Type B pancreatic cell (in vitro differentiated cells): ENCODE measurements at regions not wholly inside any gene's neighbourhood (a gene's known extent, or its start where the extent isn't known, plus 50 kb on each side); places are given as distances from the start of the nearest gene placed in this dataset.
A peak's percentile ranks its signal among the peaks of the same experiment; 100 is the strongest.

Experiments
- DNase-seq: peaks from one replicate; pipeline ENCODE4 v3.0.0; 2021; ENCODE audit warnings: mixed read lengths; ENCODE audit not compliant: unreplicated experiment; ENCODE audit errors: extremely low spot score
- H3K27ac Mint-ChIP-seq: 2 replicates; pipeline ENCODE4 v1.8.0; 2021; ENCODE audit warnings: mild to moderate bottlenecking, mixed read lengths
- H3K27me3 Mint-ChIP-seq: 2 replicates; pipeline ENCODE4 v1.8.0; 2021; ENCODE audit warnings: mixed read lengths
- H3K36me3 Mint-ChIP-seq: 2 replicates; pipeline ENCODE4 v1.8.0; 2021; ENCODE audit warnings: mixed read lengths
- H3K4me1 Mint-ChIP-seq: one replicate; pipeline ENCODE4 v1.8.0; 2021; ENCODE audit warnings: mixed read lengths; ENCODE audit not compliant: unreplicated experiment
- H3K4me3 Mint-ChIP-seq: 2 replicates; pipeline ENCODE4 v1.8.0; 2021; ENCODE audit warnings: mild to moderate bottlenecking, mixed read lengths
- H3K9me3 Mint-ChIP-seq: 2 replicates; pipeline ENCODE4 v1.8.0; 2021; ENCODE audit warnings: mixed read lengths
- TF ChIP-seq, protein P1 (sequence below): fragments of 200-600 bp; sonication (generic); conservative IDR thresholded peaks from 2 replicates; pipeline ENCODE4 v1.5.0; 2021; ENCODE audit warnings: antibody characterized with exemption, mild to moderate bottlenecking

GRCh38 chr12:98220636-98221035 is 294.8 kb upstream of the TMPO start:
- H3K27me3 Mint-ChIP-seq: peaks cover 38% of the 10 kb centered on the region
- no peak overlapping the region for H3K27ac Mint-ChIP-seq
- H3K36me3 Mint-ChIP-seq: no peaks in the 10 kb centered on the region
- TF ChIP-seq, protein P1, sequence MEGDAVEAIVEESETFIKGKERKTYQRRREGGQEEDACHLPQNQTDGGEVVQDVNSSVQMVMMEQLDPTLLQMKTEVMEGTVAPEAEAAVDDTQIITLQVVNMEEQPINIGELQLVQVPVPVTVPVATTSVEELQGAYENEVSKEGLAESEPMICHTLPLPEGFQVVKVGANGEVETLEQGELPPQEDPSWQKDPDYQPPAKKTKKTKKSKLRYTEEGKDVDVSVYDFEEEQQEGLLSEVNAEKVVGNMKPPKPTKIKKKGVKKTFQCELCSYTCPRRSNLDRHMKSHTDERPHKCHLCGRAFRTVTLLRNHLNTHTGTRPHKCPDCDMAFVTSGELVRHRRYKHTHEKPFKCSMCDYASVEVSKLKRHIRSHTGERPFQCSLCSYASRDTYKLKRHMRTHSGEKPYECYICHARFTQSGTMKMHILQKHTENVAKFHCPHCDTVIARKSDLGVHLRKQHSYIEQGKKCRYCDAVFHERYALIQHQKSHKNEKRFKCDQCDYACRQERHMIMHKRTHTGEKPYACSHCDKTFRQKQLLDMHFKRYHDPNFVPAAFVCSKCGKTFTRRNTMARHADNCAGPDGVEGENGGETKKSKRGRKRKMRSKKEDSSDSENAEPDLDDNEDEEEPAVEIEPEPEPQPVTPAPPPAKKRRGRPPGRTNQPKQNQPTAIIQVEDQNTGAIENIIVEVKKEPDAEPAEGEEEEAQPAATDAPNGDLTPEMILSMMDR: no peak
- DNase-seq: no peak
- peaks cover 20% of the 10 kb centered on the region for H3K4me1 Mint-ChIP-seq
- no peaks in the 10 kb centered on the region for H3K9me3 Mint-ChIP-seq
- no peak overlapping the region for H3K4me3 Mint-ChIP-seq

DNA sequence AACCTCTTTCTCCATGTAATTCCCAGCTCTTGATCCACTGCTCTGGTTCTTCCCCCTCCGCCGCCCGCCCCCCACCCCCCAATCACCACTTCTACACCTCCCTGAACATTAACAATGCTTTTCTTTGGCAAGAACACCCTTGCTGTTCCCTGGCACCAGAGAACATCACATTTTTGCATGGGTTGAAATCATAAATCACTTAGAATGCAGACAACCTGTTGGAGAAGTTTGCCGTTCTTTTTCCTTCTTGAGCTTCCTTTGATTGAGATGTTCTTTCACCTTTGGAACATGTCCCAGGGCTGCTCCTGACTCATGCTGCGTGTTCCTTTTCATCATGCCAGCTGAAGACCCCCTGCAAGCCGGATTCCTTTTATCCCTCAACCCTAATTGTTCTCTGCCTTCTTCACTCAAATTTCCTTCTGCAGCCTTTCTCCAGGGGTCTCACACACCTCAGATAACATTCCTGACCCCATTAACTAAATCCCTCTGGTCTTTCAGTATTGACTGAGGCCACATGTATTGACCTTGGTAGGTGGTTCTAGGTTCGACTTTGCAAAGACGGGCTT is 294.1 kb upstream of the TMPO start:
- Mint-ChIP-seq H3K9me3 (no peaks in the 10 kb centered on the region), H3K27ac (no peak overlapping the region), H3K27me3 (peaks cover 31% of the 10 kb centered on the region), H3K4me3 (no peak overlapping the region), H3K4me1 (peaks cover 20% of the 10 kb centered on the region), H3K36me3 (no peaks in the 10 kb centered on the region)
- TF ChIP-seq, protein P1: no peak
- no peak for DNase-seq

GRCh38 chr12:98222135-98222534 is 293.3 kb upstream of the TMPO start:
- no peak for DNase-seq
- H3K27ac Mint-ChIP-seq: no peak overlapping the region
- peaks cover 20% of the 10 kb centered on the region for H3K4me1 Mint-ChIP-seq
- H3K4me3 Mint-ChIP-seq: no peak overlapping the region
- TF ChIP-seq, protein P1: no peak
- H3K36me3 Mint-ChIP-seq: no peaks in the 10 kb centered on the region
- H3K9me3 Mint-ChIP-seq: no peaks in the 10 kb centered on the region
- peaks cover 27% of the 10 kb centered on the region for H3K27me3 Mint-ChIP-seq

DNA sequence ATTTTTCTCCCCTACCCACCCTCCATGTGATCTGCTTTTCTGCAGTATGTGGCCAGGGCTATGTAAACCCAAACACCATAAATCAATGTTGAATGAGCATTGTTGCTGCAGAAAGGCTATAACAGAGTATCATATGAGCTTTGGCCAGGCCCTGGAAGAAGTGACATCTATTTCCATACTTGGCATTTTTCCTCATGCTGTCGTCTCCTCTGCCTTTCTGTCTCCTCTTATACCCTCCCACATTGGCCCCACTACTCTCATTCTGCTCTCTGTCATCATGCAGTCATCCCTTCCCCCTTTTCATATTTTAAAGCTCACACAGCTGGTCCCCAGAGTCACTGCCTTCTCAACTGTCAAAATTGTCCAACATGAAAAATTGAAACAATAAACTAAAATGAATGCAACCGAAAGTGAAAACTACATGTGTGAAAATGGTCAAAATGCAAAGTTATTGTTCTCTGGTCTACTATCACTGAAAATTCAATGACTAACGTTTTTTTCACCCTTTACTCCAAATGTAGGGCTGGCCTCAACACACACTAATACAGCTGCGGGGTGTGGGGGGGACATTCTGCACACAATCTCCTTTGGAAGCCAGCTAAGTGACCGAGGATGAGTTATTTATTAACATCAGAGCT is 290.7 kb upstream of the TMPO start:
- Mint-ChIP-seq H3K4me3 (peak overlapping the region; percentile 27), H3K9me3 (no peaks in the 10 kb centered on the region), H3K27me3 (peaks cover 17% of the 10 kb centered on the region), H3K36me3 (no peaks in the 10 kb centered on the region), H3K4me1 (peaks cover 25% of the 10 kb centered on the region), H3K27ac (peak overlapping the region; percentile 16)
- no peak for DNase-seq
- TF ChIP-seq, protein P1: no peak

DNA sequence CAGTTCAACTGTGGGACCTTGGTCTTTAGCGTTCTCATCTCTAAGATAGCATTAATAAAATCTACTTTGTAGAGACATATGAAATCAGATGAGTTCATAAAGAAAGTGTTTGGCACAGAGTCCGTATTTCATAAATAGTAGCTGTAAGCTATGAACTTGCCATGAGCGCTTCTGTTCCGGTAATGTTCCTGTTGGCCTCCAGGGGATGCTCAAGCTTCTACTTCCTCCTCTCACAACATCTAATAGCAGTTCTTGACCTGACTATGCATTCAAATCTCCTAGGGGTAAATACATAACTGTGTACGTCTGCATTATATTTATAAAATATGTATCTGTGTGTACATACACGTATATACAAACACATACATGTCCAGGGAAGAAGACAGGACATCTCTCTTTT is 288.2 kb upstream of the TMPO start:
- H3K27me3 Mint-ChIP-seq: peaks cover 7% of the 10 kb centered on the region
- DNase-seq: no peak
- peaks cover 18% of the 10 kb centered on the region for H3K4me1 Mint-ChIP-seq
- no peaks in the 10 kb centered on the region for H3K9me3 Mint-ChIP-seq
- no peak overlapping the region for H3K27ac Mint-ChIP-seq
- H3K4me3 Mint-ChIP-seq: no peak overlapping the region
- H3K36me3 Mint-ChIP-seq: no peaks in the 10 kb centered on the region
- TF ChIP-seq, protein P1: peak; percentile 62
